T-helper 2 cell treated with Interferon-gamma antibody and Interleukin-4, amounts not matched to agents 5 μg/mL and 100 μg/mL, for 36 hours (primary cell): ENCODE measurements at regions not wholly inside any gene's neighbourhood (a gene's known extent, or its start where the extent isn't known, plus 50 kb on each side); places are given as distances from the start of the nearest gene placed in this dataset.

ENCODE experiments used
- DNase-seq: peaks from one replicate; pipeline ENCODE4 v3.0.0; 2021; ENCODE audit warnings: low spot score
- H3K27ac Mint-ChIP-seq: one replicate; pipeline ENCODE4 v1.8.0; 2021; ENCODE audit warnings: mild to moderate bottlenecking, mixed read lengths
- H3K27me3 Mint-ChIP-seq: one replicate; pipeline ENCODE4 v1.8.0; 2021; ENCODE audit warnings: low read depth, mixed read lengths
- H3K36me3 Mint-ChIP-seq: one replicate; pipeline ENCODE4 v1.8.0; 2021; ENCODE audit warnings: low read depth, mixed read lengths
- H3K4me1 Mint-ChIP-seq: one replicate; pipeline ENCODE4 v1.8.0; 2021; ENCODE audit warnings: low read depth, mixed read lengths
- H3K4me3 Mint-ChIP-seq: one replicate; pipeline ENCODE4 v1.8.0; 2022; ENCODE audit warnings: mild to moderate bottlenecking, moderate library complexity, mixed read lengths
- H3K9me3 Mint-ChIP-seq: one replicate; pipeline ENCODE4 v1.8.0; 2021; ENCODE audit warnings: mixed read lengths

- no peak overlapping the region for H3K4me3 Mint-ChIP-seq
- no peaks in the 10 kb centered on the region for H3K36me3 Mint-ChIP-seq
- H3K9me3 Mint-ChIP-seq, result no peaks in the 10 kb centered on the region
- no peaks in the 10 kb centered on the region for H3K4me1 Mint-ChIP-seq
- no peaks in the 10 kb centered on the region for H3K27me3 Mint-ChIP-seq
- no peak for DNase-seq
- no peak overlapping the region for H3K27ac Mint-ChIP-seq
Observed at GRCh38 chr5:38207343-38207742, 51.0 kb upstream of the EGFLAM start.

GRCh38 chr5:38202741-38203140 is 55.6 kb upstream of the EGFLAM start:
- no peak overlapping the region for H3K27ac Mint-ChIP-seq
- H3K4me1 Mint-ChIP-seq, result no peaks in the 10 kb centered on the region
- no peaks in the 10 kb centered on the region for H3K9me3 Mint-ChIP-seq
- H3K36me3 Mint-ChIP-seq, result no peaks in the 10 kb centered on the region
- no peaks in the 10 kb centered on the region for H3K27me3 Mint-ChIP-seq
- no peak for DNase-seq
- no peak overlapping the region for H3K4me3 Mint-ChIP-seq

DNA sequence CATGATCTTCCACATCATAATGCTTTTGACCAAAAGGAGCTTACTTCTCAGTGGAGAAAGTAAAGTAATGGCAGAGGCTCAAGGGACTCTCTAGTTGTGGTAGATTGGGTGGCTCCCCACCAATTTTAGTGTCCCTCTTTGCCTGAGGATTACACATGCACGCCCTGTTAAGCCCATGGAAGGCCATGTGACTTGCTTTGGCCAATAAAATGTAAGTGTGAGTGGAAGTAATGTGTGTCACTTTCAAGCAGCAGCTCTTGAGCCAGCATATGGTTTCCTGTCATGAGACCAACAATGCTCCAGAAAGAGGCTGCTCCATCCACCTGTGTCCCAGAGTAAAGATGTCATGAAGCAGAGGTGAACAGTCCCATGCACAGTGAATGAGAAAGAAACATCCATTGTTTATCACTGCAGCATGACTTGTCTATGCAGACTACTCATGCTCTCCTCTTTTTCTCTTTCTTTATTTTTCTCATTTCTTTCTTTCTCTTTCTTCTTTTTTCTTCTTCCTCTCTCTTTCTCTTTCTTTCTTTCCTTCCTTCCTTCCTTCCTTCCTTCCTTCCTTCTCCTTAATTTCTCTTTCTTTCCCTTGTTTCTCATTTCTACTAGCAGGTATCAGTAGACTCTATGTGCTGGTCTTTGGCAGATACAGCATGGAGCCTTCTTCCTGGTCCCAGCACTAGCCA is 57.3 kb upstream of the EGFLAM start:
- no peak for DNase-seq
- H3K9me3 Mint-ChIP-seq, result no peaks in the 10 kb centered on the region
- no peaks in the 10 kb centered on the region for H3K36me3 Mint-ChIP-seq
- H3K27ac Mint-ChIP-seq, result no peak overlapping the region
- H3K27me3 Mint-ChIP-seq, result no peaks in the 10 kb centered on the region
- no peaks in the 10 kb centered on the region for H3K4me1 Mint-ChIP-seq
- H3K4me3 Mint-ChIP-seq, result no peak overlapping the region

GRCh38 chr5:38197118-38197517 is 61.2 kb upstream of the EGFLAM start:
- H3K9me3 Mint-ChIP-seq, result no peaks in the 10 kb centered on the region
- peaks cover 20% of the 10 kb centered on the region for H3K27me3 Mint-ChIP-seq
- H3K36me3 Mint-ChIP-seq, result no peaks in the 10 kb centered on the region
- H3K4me1 Mint-ChIP-seq, result no peaks in the 10 kb centered on the region
- H3K27ac Mint-ChIP-seq, result no peak overlapping the region
- H3K4me3 Mint-ChIP-seq, result no peak overlapping the region
- DNase-seq, result no peak

- Mint-ChIP-seq H3K36me3 (no peaks in the 10 kb centered on the region), H3K27ac (no peak overlapping the region), H3K9me3 (no peaks in the 10 kb centered on the region), H3K4me3 (no peak overlapping the region), H3K4me1 (no peaks in the 10 kb centered on the region), H3K27me3 (peaks cover 20% of the 10 kb centered on the region)
- DNase-seq, result peak; percentile 49
Observed at GRCh38 chr5:38193015-38193581, 65.3 kb upstream of the EGFLAM start.

DNA sequence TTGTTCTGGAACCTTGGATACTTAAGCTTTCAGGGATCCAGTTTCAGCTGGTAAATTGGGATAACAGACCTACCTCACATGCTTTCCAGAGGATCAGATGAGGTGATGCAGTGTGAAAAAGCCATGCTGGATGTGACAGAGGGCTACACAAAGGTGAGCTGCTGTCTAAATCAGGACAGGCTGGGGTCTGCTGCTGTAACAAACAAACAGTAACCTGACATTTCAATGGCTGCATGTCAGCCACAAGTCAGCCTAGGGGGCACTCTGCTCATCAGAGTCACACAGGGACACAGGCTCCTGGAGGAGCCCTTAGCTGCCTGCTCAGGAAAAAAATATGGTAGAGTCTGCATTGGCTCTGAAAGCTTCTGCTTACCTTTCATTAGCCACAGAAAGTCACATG is 66.7 kb upstream of the EGFLAM start:
- Mint-ChIP-seq H3K27ac (no peak overlapping the region), H3K27me3 (peaks cover 23% of the 10 kb centered on the region), H3K36me3 (no peaks in the 10 kb centered on the region), H3K4me1 (no peaks in the 10 kb centered on the region), H3K4me3 (no peak overlapping the region), H3K9me3 (no peaks in the 10 kb centered on the region)
- DNase-seq, result no peak

- H3K27me3 Mint-ChIP-seq, result peaks cover 19% of the 10 kb centered on the region
- H3K4me3 Mint-ChIP-seq, result no peak overlapping the region
- H3K36me3 Mint-ChIP-seq, result no peaks in the 10 kb centered on the region
- no peak for DNase-seq
- no peaks in the 10 kb centered on the region for H3K9me3 Mint-ChIP-seq
- H3K4me1 Mint-ChIP-seq, result no peaks in the 10 kb centered on the region
- H3K27ac Mint-ChIP-seq, result no peak overlapping the region
Observed at GRCh38 chr5:38190111-38190510, 68.2 kb upstream of the EGFLAM start.

- H3K27me3 Mint-ChIP-seq, result peaks cover 14% of the 10 kb centered on the region
- no peak overlapping the region for H3K4me3 Mint-ChIP-seq
- H3K4me1 Mint-ChIP-seq, result no peaks in the 10 kb centered on the region
- no peak for DNase-seq
- H3K9me3 Mint-ChIP-seq, result no peaks in the 10 kb centered on the region
- no peak overlapping the region for H3K27ac Mint-ChIP-seq
- H3K36me3 Mint-ChIP-seq, result no peaks in the 10 kb centered on the region
Observed at GRCh38 chr5:38189081-38189504, 69.3 kb upstream of the EGFLAM start.

DNA sequence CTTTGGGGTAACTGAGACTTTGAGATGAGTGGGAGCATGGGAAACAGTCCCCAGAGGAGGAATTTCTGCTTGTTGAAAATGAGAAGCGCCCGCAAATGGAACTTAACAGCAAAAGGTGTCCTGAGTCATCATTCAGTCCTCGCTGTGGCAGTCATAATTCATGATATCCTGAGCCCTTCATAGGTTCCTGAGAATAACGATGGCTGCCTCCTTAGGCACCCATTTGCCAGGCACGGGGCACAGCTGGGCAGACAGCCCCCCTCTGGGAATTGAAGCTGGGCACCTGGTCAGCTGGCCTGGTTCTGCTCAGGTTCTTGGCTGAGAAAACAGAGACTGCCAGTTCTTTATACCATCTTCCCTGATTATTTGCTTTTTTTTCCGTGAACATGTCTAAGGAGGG is 69.8 kb upstream of the EGFLAM start:
- Mint-ChIP-seq H3K4me1 (no peaks in the 10 kb centered on the region), H3K9me3 (no peaks in the 10 kb centered on the region), H3K27ac (no peak overlapping the region), H3K4me3 (no peak overlapping the region), H3K27me3 (peaks cover 11% of the 10 kb centered on the region), H3K36me3 (no peaks in the 10 kb centered on the region)
- no peak for DNase-seq

DNA sequence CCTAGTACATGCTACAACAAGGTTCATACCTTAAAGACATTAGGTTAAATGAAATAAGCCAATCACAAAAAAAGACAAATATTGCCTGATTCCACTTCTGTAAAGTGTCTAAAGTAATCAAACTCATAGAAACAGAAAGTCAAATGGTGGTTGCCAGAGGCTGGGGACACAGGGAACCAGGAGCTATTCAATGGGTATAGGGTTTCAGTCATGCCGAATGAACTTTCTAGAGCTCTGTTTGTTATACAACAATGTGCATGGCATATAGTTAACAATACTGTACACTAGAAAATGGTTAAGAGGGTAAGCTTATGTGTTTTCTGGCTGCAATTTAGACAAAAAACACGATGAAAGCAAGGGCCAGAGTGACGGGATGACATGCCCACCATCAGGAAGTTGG is 70.8 kb upstream of the EGFLAM start:
- Mint-ChIP-seq H3K4me3 (no peak overlapping the region), H3K27ac (no peak overlapping the region), H3K4me1 (no peaks in the 10 kb centered on the region), H3K27me3 (peaks cover 6% of the 10 kb centered on the region), H3K9me3 (no peaks in the 10 kb centered on the region), H3K36me3 (no peaks in the 10 kb centered on the region)
- DNase-seq, result no peak

DNA sequence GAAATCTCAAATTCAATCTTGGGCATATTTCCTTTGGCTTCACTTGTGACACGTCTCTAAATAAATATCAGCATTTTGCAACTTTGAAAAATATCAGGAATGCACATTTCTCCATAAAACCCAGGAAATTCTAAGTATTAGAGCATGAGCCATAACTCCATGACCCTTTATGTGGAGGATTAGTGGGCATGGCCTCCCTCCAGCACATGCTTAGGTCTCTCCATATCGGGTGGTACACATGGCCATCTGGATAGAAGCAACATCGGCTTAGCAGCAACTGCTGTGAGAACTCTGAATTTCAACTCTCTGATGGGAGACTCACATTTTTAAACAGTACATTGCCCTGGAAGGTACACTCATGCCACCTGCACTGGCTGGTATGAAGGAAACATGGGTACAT is 73.7 kb upstream of the EGFLAM start:
- H3K9me3 Mint-ChIP-seq, result no peaks in the 10 kb centered on the region
- no peak overlapping the region for H3K27ac Mint-ChIP-seq
- no peak for DNase-seq
- peaks cover 6% of the 10 kb centered on the region for H3K27me3 Mint-ChIP-seq
- no peak overlapping the region for H3K4me3 Mint-ChIP-seq
- H3K36me3 Mint-ChIP-seq, result no peaks in the 10 kb centered on the region
- no peaks in the 10 kb centered on the region for H3K4me1 Mint-ChIP-seq

GRCh38 chr5:38182991-38183390 is 75.4 kb upstream of the EGFLAM start:
- no peak overlapping the region for H3K27ac Mint-ChIP-seq
- peaks cover 6% of the 10 kb centered on the region for H3K27me3 Mint-ChIP-seq
- H3K4me1 Mint-ChIP-seq, result no peaks in the 10 kb centered on the region
- no peaks in the 10 kb centered on the region for H3K36me3 Mint-ChIP-seq
- H3K4me3 Mint-ChIP-seq, result no peak overlapping the region
- H3K9me3 Mint-ChIP-seq, result no peaks in the 10 kb centered on the region
- DNase-seq, result no peak

GRCh38 chr5:38168029-38168428 is 90.3 kb upstream of the EGFLAM start:
- DNase-seq, result no peak
- Mint-ChIP-seq H3K27me3 (no peaks in the 10 kb centered on the region), H3K27ac (no peak overlapping the region), H3K36me3 (no peaks in the 10 kb centered on the region), H3K4me1 (no peaks in the 10 kb centered on the region), H3K9me3 (no peaks in the 10 kb centered on the region), H3K4me3 (no peak overlapping the region)

DNA sequence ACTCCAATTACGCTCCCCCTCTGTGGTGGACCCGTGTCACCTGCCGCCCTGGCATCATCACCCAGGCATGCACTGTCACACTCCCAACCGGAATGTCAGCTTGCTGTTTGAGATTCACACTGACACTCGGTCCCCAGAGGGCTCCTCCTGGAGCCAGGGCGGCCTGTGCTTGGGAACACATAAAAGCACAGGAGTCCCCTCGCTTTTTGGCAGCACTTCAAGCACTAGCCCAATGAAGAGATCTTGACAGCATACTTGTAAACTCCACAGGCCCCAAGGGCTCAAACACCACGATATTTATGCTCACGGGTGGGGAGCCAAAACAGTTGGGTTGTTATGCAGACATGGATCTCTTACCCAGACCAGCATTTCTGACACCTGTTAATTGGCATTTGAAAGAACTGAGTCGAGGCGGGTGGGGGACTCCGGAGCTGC is 90.8 kb upstream of the EGFLAM start:
- DNase-seq, result no peak

DNA sequence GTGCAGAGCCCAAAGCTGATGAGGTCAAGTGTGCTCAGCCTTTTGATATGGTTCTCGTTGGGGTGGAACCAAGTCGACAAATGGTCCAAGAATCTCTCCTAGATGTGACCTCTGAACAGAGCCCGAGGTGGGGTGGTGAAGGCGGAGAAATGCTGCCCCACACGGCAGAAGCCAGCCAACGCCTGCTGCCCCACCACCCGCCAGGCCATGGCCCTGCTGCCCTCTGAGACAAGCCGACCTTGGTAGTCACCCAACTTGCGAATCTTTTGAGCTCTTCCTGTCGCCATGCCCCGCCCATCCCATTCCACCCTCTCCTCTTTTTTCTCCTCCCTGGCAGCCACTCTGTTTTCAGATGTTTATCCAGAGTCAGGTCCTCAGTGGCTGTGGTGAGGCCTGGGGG is 91.5 kb upstream of the EGFLAM start:
- no peak for DNase-seq
- Mint-ChIP-seq H3K9me3 (no peaks in the 10 kb centered on the region), H3K4me1 (no peaks in the 10 kb centered on the region)

More for the DNA sequence above, 90.8 kb upstream of the EGFLAM start:
- H3K4me1 Mint-ChIP-seq, result no peaks in the 10 kb centered on the region
- H3K9me3 Mint-ChIP-seq, result no peaks in the 10 kb centered on the region
- no peaks in the 10 kb centered on the region for H3K27me3 Mint-ChIP-seq
- no peaks in the 10 kb centered on the region for H3K36me3 Mint-ChIP-seq
- no peak overlapping the region for H3K27ac Mint-ChIP-seq
- H3K4me3 Mint-ChIP-seq, result no peak overlapping the region

More for the DNA sequence above, 91.5 kb upstream of the EGFLAM start:
- Mint-ChIP-seq H3K27ac (no peak overlapping the region), H3K36me3 (no peaks in the 10 kb centered on the region), H3K27me3 (no peaks in the 10 kb centered on the region), H3K4me3 (no peak overlapping the region)
